HEK293 (cell line): ENCODE measurements at regions not wholly inside any gene's neighbourhood (a gene's known extent, or its start where the extent isn't known, plus 50 kb on each side); places are given as distances from the start of the nearest gene placed in this dataset.

ENCODE experiments used
- CTCF ChIA-PET: fragments of 350-600 bp; formaldehyde crosslinking; extraction: SDS; loops from one replicate; lab custom pipeline; 2021; ENCODE audit warnings: antibody characterized with exemption; lab: Yijun Ruan, JAX
- POLR2A ChIA-PET: fragments of 300-600 bp; formaldehyde crosslinking; extraction: SDS; loops from one replicate; lab custom pipeline; 2020; ENCODE audit warnings: antibody characterized with exemption, inconsistent platforms; lab: Yijun Ruan, JAX
- H3K27ac ChIP-seq: fragments of 200-500 bp; sonication (Bioruptor generic); 2 replicates; pipeline ENCODE4 v1.5.1; 2014; ENCODE audit warnings: low read depth, low read length, control low read depth, inconsistent platforms; ENCODE audit errors: extremely low read depth
- H3K36me3 ChIP-seq, 2 experiments: fragments of 200-500 bp in 1 of 2; sonication (Bioruptor generic) in 1 of 2; 1 replicate in 1 of 2; 2 replicates in 1 of 2; pipeline ENCODE4 v1.5.1; 2014 to 2017; ENCODE audit warnings: inconsistent platforms in 2 of 2, low read length in 2 of 2; ENCODE audit not compliant: control insufficient read depth in 2 of 2, insufficient read depth in 1 of 2
- H3K4me1 ChIP-seq: fragments of 200-500 bp; sonication (Bioruptor generic); 2 replicates; pipeline ENCODE4 v1.5.1; 2014; ENCODE audit warnings: mild to moderate bottlenecking, low read length, inconsistent platforms; ENCODE audit not compliant: control insufficient read depth, insufficient read depth
- H3K4me3 ChIP-seq: 2 replicates; pipeline ENCODE4 v1.5.1; 2011; ENCODE audit warnings: low read depth, mild to moderate bottlenecking, control low read depth, low read length, moderate library complexity
- H3K9me3 ChIP-seq: fragments of 200-500 bp; sonication (Bioruptor generic); 2 replicates; pipeline ENCODE4 v1.5.1; 2014; ENCODE audit warnings: low read depth, low read length, inconsistent platforms; ENCODE audit not compliant: control insufficient read depth, insufficient read depth
- HOXA7 ChIP-seq: sonication (generic); formaldehyde crosslinking; IDR thresholded peaks from 2 replicates; pipeline ENCODE4 v1.8.1; 2022; ENCODE audit warnings: missing genetic modification reagents, borderline replicate concordance
- KLF7 ChIP-seq: fragments of 450-650 bp; formaldehyde crosslinking; IDR thresholded peaks from 2 replicates; pipeline ENCODE4 v1.5.1; 2016; ENCODE audit warnings: missing biosample characterization, missing genetic modification characterization, borderline replicate concordance
- RBAK ChIP-seq: fragments of 450-650 bp; formaldehyde crosslinking; IDR thresholded peaks from 2 replicates; pipeline ENCODE4 v1.5.1; 2016; ENCODE audit warnings: missing biosample characterization, missing genetic modification characterization
- ZBTB20 ChIP-seq: fragments of 450-650 bp; formaldehyde crosslinking; IDR thresholded peaks from 2 replicates; pipeline ENCODE4 v1.5.1; 2016; ENCODE audit warnings: missing biosample characterization, missing genetic modification characterization
- ZNF133 ChIP-seq: fragments of 450-650 bp; formaldehyde crosslinking; IDR thresholded peaks from 2 replicates; pipeline ENCODE4 v1.5.1; 2016; ENCODE audit warnings: missing biosample characterization, missing genetic modification characterization
- ZNF350 ChIP-seq: fragments of 450-650 bp; formaldehyde crosslinking; IDR thresholded peaks from 2 replicates; pipeline ENCODE4 v1.5.0; 2017; ENCODE audit warnings: missing biosample characterization, mild to moderate bottlenecking, missing genetic modification characterization
- ZNF530 ChIP-seq: fragments of 450-650 bp; formaldehyde crosslinking; IDR thresholded peaks from 2 replicates; pipeline ENCODE4 v1.5.1; 2016; ENCODE audit warnings: low read depth, missing biosample characterization, missing genetic modification characterization
- ZNF544 ChIP-seq: fragments of 450-650 bp; formaldehyde crosslinking; IDR thresholded peaks from 2 replicates; pipeline ENCODE4 v1.5.0; 2017; ENCODE audit warnings: missing biosample characterization, missing genetic modification characterization
- ZNF560 ChIP-seq: fragments of 450-650 bp; formaldehyde crosslinking; IDR thresholded peaks from 2 replicates; pipeline ENCODE4 v1.5.1; 2017; ENCODE audit warnings: missing biosample characterization, missing genetic modification characterization, borderline replicate concordance
- TF ChIP-seq, protein P1 (sequence below): fragments of 450-650 bp; formaldehyde crosslinking; IDR thresholded peaks from 2 replicates; pipeline ENCODE4 v1.5.1; 2017; ENCODE audit warnings: missing biosample characterization, missing genetic modification characterization
- TF ChIP-seq, protein P2 (sequence below): fragments of 450-650 bp; formaldehyde crosslinking; IDR thresholded peaks from 2 replicates; pipeline ENCODE4 v1.5.1; 2016; ENCODE audit warnings: missing biosample characterization, missing genetic modification characterization
- TF ChIP-seq, protein P3 (sequence below): fragments of 450-650 bp; formaldehyde crosslinking; IDR thresholded peaks from 2 replicates; pipeline ENCODE4 v1.5.1; 2017; ENCODE audit warnings: missing biosample characterization, missing genetic modification characterization
- TF ChIP-seq, protein P4 (sequence below): fragments of 450-650 bp; formaldehyde crosslinking; IDR thresholded peaks from 2 replicates; pipeline ENCODE4 v1.5.1; 2017; ENCODE audit warnings: missing biosample characterization, missing genetic modification characterization
- TF ChIP-seq, protein P5 (sequence below): fragments of 450-650 bp; formaldehyde crosslinking; IDR thresholded peaks from 2 replicates; pipeline ENCODE4 v1.5.1; 2016; ENCODE audit warnings: missing biosample characterization, missing genetic modification characterization, borderline replicate concordance

DNA sequence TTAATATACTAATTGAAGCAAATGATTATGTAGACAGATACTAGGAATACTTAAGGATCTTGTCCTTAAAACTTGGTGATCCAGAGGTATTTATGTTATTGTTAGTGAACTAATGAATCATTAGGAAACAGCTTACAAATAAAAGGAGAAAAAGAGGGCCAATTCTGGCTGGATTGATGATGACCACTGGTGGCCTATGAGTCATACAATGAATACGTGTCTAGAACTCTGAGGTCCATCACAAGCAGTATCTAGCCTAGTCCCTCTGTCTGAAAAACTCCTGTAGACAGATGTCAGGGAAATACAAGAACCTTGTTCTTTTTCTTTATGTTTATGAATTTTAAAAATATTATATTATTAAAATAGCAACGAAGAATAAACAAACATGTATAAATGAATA, 51.7 kb upstream of the RTL1 start:
- ChIA-PET CTCF (interaction anchor here (0.6 kb wide), 1 partner anchor 1056 kb away, joined by 3 read pairs; no protein-coding TSS in a partner anchor), POLR2A (no interaction called here)
- no peak overlapping the region for H3K4me3 ChIP-seq
- no peaks in the 10 kb centered on the region for H3K9me3 ChIP-seq
- no peaks in the 10 kb centered on the region for H3K4me1 ChIP-seq
- TF ChIP-seq ZBTB20 (tag by site-specific recombination) (no peak), ZNF544 (tag by site-specific recombination) (no peak), KLF7 (no peak), ZNF133 (tag by site-specific recombination) (no peak), ZNF350 (tag by site-specific recombination) (no peak), ZNF560 (tag by site-specific recombination) (no peak), RBAK (no peak), HOXA7 (CRISPR knock-in tag) (no peak), ZNF530 (tag by site-specific recombination) (no peak)
- TF ChIP-seq, protein P1, sequence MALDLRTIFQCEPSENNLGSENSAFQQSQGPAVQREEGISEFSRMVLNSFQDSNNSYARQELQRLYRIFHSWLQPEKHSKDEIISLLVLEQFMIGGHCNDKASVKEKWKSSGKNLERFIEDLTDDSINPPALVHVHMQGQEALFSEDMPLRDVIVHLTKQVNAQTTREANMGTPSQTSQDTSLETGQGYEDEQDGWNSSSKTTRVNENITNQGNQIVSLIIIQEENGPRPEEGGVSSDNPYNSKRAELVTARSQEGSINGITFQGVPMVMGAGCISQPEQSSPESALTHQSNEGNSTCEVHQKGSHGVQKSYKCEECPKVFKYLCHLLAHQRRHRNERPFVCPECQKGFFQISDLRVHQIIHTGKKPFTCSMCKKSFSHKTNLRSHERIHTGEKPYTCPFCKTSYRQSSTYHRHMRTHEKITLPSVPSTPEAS, result no peak
- TF ChIP-seq, protein P2, sequence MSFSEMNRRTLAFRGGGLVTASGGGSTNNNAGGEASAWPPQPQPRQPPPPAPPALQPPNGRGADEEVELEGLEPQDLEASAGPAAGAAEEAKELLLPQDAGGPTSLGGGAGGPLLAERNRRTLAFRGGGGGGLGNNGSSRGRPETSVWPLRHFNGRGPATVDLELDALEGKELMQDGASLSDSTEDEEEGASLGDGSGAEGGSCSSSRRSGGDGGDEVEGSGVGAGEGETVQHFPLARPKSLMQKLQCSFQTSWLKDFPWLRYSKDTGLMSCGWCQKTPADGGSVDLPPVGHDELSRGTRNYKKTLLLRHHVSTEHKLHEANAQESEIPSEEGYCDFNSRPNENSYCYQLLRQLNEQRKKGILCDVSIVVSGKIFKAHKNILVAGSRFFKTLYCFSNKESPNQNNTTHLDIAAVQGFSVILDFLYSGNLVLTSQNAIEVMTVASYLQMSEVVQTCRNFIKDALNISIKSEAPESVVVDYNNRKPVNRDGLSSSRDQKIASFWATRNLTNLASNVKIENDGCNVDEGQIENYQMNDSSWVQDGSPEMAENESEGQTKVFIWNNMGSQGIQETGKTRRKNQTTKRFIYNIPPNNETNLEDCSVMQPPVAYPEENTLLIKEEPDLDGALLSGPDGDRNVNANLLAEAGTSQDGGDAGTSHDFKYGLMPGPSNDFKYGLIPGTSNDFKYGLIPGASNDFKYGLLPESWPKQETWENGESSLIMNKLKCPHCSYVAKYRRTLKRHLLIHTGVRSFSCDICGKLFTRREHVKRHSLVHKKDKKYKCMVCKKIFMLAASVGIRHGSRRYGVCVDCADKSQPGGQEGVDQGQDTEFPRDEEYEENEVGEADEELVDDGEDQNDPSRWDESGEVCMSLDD (tag by site-specific recombination), result no peak
- TF ChIP-seq, protein P3, sequence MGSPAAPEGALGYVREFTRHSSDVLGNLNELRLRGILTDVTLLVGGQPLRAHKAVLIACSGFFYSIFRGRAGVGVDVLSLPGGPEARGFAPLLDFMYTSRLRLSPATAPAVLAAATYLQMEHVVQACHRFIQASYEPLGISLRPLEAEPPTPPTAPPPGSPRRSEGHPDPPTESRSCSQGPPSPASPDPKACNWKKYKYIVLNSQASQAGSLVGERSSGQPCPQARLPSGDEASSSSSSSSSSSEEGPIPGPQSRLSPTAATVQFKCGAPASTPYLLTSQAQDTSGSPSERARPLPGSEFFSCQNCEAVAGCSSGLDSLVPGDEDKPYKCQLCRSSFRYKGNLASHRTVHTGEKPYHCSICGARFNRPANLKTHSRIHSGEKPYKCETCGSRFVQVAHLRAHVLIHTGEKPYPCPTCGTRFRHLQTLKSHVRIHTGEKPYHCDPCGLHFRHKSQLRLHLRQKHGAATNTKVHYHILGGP, result no peak
- TF ChIP-seq, protein P4, sequence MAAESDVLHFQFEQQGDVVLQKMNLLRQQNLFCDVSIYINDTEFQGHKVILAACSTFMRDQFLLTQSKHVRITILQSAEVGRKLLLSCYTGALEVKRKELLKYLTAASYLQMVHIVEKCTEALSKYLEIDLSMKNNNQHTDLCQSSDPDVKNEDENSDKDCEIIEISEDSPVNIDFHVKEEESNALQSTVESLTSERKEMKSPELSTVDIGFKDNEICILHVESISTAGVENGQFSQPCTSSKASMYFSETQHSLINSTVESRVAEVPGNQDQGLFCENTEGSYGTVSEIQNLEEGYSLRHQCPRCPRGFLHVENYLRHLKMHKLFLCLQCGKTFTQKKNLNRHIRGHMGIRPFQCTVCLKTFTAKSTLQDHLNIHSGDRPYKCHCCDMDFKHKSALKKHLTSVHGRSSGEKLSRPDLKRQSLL (tag by site-specific recombination), result no peak
- TF ChIP-seq, protein P5, sequence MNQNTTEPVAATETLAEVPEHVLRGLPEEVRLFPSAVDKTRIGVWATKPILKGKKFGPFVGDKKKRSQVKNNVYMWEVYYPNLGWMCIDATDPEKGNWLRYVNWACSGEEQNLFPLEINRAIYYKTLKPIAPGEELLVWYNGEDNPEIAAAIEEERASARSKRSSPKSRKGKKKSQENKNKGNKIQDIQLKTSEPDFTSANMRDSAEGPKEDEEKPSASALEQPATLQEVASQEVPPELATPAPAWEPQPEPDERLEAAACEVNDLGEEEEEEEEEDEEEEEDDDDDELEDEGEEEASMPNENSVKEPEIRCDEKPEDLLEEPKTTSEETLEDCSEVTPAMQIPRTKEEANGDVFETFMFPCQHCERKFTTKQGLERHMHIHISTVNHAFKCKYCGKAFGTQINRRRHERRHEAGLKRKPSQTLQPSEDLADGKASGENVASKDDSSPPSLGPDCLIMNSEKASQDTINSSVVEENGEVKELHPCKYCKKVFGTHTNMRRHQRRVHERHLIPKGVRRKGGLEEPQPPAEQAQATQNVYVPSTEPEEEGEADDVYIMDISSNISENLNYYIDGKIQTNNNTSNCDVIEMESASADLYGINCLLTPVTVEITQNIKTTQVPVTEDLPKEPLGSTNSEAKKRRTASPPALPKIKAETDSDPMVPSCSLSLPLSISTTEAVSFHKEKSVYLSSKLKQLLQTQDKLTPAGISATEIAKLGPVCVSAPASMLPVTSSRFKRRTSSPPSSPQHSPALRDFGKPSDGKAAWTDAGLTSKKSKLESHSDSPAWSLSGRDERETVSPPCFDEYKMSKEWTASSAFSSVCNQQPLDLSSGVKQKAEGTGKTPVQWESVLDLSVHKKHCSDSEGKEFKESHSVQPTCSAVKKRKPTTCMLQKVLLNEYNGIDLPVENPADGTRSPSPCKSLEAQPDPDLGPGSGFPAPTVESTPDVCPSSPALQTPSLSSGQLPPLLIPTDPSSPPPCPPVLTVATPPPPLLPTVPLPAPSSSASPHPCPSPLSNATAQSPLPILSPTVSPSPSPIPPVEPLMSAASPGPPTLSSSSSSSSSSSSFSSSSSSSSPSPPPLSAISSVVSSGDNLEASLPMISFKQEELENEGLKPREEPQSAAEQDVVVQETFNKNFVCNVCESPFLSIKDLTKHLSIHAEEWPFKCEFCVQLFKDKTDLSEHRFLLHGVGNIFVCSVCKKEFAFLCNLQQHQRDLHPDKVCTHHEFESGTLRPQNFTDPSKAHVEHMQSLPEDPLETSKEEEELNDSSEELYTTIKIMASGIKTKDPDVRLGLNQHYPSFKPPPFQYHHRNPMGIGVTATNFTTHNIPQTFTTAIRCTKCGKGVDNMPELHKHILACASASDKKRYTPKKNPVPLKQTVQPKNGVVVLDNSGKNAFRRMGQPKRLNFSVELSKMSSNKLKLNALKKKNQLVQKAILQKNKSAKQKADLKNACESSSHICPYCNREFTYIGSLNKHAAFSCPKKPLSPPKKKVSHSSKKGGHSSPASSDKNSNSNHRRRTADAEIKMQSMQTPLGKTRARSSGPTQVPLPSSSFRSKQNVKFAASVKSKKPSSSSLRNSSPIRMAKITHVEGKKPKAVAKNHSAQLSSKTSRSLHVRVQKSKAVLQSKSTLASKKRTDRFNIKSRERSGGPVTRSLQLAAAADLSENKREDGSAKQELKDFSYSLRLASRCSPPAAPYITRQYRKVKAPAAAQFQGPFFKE (tag by site-specific recombination), result no peak
- H3K36me3 ChIP-seq, result no peaks in the 10 kb centered on the region
- no peak overlapping the region for H3K27ac ChIP-seq
